HG03175 (cell line): ENCODE measurements at regions not wholly inside any gene's neighbourhood (a gene's known extent, or its start where the extent isn't known, plus 50 kb on each side); places are given as distances from the start of the nearest gene placed in this dataset.
A peak's percentile ranks its signal among the peaks of the same experiment; 100 is the strongest.
"Not testable (repeated sequence)": the region's sequence is repeated elsewhere in the genome, so short reads cannot be mapped to it uniquely, and the experiment has no call there.

Experiments
- ATAC-seq: cut with Tn5 transposase; IDR thresholded peaks from one replicate; pipeline ENCODE4 v1.9.1; 2021; ENCODE audit warnings: mild to moderate bottlenecking, moderate library complexity; ENCODE audit not compliant: unreplicated experiment

GRCh38 chr4:123624959-123625358, 228.4 kb downstream of the SPRY1 start:
- ATAC-seq, result peak; percentile 72

- no peak for ATAC-seq
Observed at GRCh38 chr4:123628288-123628687, 231.7 kb downstream of the SPRY1 start.

- no peak for ATAC-seq
Observed at GRCh38 chr4:123631786-123632692, 235.4 kb downstream of the SPRY1 start.

- ATAC-seq, result no peak
Observed at GRCh38 chr4:123632693-123633030, 236.1 kb downstream of the SPRY1 start.

- no peak for ATAC-seq
Observed at GRCh38 chr4:123638834-123639233, 242.2 kb downstream of the SPRY1 start.

- no peak for ATAC-seq
Observed at GRCh38 chr4:123640271-123640670, 243.7 kb downstream of the SPRY1 start.

GRCh38 chr4:123640824-123641223, 244.2 kb downstream of the SPRY1 start:
- no peak for ATAC-seq

GRCh38 chr4:123643691-123644090, 247.1 kb downstream of the SPRY1 start:
- ATAC-seq, result no peak

GRCh38 chr4:123649250-123649644, 252.7 kb downstream of the SPRY1 start:
- peak; percentile 89 for ATAC-seq

GRCh38 chr4:123649645-123650391, 253.2 kb downstream of the SPRY1 start:
- peak; percentile 37 for ATAC-seq

GRCh38 chr4:123651066-123651465, 254.5 kb downstream of the SPRY1 start:
- ATAC-seq, result no peak

- no peak for ATAC-seq
Observed at GRCh38 chr4:123651536-123652180, 255.1 kb downstream of the SPRY1 start.

GRCh38 chr4:123652476-123652875, 255.9 kb downstream of the SPRY1 start:
- ATAC-seq, result no peak

- ATAC-seq, result no peak
Observed at GRCh38 chr4:123653236-123653635, 256.6 kb downstream of the SPRY1 start.

GRCh38 chr4:123656746-123657294, 260.2 kb downstream of the SPRY1 start:
- not testable (repeated sequence) for ATAC-seq

GRCh38 chr4:123657606-123658005, 261.0 kb downstream of the SPRY1 start:
- ATAC-seq, result not testable (repeated sequence)

- no peak for ATAC-seq
Observed at GRCh38 chr4:123659262-123659661, 262.7 kb downstream of the SPRY1 start.

- no peak for ATAC-seq
Observed at GRCh38 chr4:123659730-123660129, 263.1 kb downstream of the SPRY1 start.

GRCh38 chr4:123661080-123661737, 264.6 kb downstream of the SPRY1 start:
- no peak for ATAC-seq

GRCh38 chr4:123662827-123663226, 266.2 kb downstream of the SPRY1 start:
- ATAC-seq, result no peak

GRCh38 chr4:123666486-123666885, 269.9 kb downstream of the SPRY1 start:
- no peak for ATAC-seq
